ENCODE measurements at regions not wholly inside any gene's neighbourhood (a gene's known extent, or its start where the extent isn't known, plus 50 kb on each side); places are given as distances from the start of the nearest gene placed in this dataset.
"Not testable (repeated sequence)": the region's sequence is repeated elsewhere in the genome, so short reads cannot be mapped to it uniquely, and the experiment has no call there.

DNA sequence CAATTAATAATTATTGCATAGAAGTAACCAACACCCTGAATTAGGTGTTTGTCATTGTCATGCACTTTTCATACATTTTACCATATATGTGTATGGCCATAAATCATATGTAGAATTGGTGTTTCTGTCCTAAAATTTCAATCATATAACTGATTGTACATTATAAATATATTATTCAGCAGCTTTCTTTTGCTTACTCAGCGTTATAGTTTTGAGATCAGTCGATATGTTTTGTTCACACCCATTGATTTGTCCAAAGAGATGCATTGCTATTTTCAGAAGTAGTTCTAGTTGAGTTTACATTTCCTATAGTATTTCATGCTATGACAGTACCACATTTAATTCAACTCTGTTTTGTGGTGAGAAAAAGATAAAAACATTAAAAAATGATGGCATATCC, 50.5 kb upstream of the PARP4 start:
- DNase-seq (ENCODE audit: low read depth in 2 of 2), result no peak

- DNase-seq (ENCODE audit: low read depth in 2 of 2), result not testable (repeated sequence)
Observed at GRCh38 chr13:24563971-24564370, 51.4 kb upstream of the PARP4 start.

DNA sequence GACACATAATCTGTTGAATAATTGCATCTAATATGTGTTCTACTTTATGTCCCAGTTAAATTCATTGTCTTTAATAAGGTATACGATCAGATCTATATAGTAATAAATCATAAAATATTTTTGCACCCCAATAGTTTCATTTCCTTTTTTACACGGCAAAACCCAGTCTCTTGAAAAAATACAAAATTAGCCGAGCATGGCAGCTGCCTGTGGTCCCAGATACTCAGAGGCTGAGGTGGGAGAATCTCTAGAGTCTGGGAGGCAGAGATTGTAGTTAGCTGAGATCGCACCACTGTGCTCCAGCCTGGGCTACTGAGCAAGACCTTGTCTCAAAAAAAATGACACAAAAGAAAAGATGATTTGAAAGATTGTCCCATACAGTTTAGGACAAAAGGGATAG, 52.3 kb upstream of the PARP4 start:
- DNase-seq (ENCODE audit: low read depth in 2 of 2), result no peak

DNA sequence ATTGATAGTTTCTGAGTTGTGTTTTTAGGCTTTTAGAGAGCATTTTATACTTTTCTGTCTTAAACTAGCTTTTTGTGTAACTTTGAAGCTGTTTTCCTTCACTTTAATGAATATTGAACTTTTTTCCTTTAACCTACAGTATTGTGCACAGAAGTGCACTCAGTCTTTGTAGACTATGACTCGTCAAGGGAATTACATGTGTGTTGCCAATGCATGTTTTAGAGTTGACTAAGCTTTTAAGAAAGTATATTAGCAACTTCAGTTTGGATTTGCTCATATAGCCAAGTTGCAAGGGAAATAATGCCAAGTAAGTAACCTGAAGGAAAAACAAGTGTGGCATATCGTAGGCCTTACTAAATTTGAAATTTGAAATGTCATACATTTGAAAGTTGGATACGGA, 55.0 kb upstream of the PARP4 start:
- DNase-seq (ENCODE audit: low read depth in 2 of 2), result not testable (repeated sequence)

DNA sequence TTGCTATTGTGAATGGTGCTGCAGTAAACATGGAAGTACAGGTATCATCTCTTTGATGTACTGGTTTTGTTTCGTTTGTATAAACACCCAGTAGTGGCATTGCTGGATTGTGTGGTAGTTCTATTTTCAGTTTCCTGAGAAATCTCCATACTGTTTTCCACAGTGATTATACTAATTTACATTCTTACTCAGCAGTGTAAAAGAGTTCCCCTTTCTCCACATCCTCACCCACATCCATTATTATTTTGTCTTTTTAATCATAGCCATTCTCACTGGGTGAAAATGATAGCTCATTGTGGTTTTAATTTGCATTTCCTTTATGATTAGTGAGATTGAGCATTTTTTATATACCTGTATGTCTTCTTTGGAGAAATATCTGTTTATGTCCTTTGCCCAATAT, 62.3 kb upstream of the PARP4 start:
- DNase-seq (ENCODE audit: low read depth in 2 of 2), result no peak

- DNase-seq (ENCODE audit: low read depth in 2 of 2), result not testable (repeated sequence)
Observed at GRCh38 chr13:24580315-24580714, 67.7 kb upstream of the PARP4 start.

DNA sequence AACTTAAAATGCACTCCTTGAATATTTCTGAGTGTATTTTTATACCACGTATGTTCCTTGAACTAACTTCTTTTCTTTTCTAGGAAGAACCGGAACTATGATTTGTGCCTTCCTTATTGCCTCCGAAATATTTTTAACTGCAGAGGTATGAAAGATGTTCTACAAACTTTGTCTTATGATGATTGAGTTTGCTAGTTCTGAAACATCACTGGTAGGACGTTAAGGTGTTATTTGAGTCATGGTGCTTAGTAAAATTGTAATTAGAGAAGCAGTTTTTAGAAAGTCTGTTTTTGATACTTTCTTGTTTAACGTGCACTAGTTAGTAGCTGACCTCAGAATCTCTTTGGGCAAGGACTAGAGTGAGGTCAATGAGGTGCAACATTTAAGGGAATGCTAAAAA, 69.0 kb upstream of the PARP4 start:
- DNase-seq (ENCODE audit: low read depth in 2 of 2), result not testable (repeated sequence)

DNA sequence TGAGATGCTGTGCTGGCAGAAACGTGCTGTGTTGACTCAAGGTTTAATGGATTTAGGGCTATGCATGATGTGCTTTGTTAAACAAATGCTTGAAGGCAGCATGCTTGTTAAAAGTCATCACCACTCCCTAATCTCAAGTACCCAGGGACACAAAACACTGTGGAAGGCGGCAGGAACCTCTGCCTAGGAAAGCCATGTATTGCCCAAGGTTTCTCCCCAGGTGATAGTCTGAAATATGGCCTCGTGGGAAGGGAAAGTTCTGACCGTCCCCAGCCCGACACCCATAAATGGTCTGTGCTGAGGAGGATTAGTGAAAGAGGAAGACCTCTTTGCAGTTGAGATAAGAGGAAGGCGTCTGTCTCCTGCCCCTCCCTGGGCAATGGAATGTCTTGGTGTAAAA, 79.1 kb upstream of the PARP4 start:
- DNase-seq (ENCODE audit: low read depth in 2 of 2), result not testable (repeated sequence)

DNA sequence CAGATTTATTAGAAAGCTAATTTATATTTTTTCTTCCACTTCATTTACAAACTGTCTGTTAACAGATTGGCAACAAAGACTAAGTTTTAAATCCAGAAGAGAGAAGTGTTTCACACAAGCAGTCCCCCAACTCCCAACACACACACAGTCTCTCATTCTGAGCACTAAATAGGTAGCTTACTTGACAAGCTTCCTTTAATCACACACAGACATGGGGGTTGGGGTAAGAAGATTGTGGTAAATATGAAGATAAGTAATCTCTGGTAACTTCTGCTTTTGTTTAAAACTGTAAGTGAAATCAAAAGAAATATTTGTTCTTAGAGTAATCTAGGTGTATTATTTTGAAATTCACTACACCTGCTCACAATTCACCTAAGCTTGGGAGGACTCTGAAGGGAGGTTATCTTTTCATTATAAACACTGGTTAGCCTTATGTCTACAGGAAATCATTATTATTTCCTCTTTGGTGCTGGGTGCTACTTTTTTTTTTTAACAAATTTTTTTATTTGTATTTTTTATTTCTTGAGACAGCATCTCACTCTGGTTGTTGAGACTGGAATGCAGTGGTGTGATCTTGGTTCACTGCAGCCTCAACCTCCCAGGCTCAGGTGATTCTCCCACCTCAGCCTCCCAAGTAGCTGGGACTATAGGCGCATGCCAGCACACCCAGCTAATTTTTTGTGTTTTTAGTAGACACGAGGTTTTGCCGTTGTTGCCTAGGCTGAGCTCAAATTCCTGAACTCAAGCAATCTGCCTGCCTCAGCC, 82.1 kb upstream of the ATP12A start:
- DNase-seq (ENCODE audit: low read depth in 2 of 2), result not testable (repeated sequence)

GRCh38 chr13:24599019-24599791, 81.0 kb upstream of the ATP12A start:
- not testable (repeated sequence) for DNase-seq (ENCODE audit: low read depth in 2 of 2)

DNA sequence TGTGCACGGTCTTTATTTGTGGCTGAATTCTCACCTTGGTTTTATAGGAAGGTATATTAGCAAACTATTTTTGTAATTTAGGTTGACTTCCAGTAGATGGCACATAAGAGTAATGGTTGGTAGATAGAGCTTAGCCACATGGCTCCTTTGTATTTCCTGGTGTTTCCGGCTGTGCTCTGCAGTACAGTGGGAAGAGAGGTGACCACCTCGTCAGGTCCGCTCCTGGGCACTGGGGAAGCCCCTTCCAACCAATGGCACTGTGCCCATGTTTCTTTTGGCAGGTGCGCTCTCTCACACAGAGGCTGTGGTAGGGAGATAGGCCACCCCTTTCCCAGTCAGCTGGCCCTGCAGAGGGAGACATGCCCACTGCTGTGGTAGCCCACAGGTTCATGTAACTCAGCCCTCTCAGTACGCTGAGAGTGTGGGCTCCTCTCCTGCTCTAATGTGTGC, 74.3 kb upstream of the ATP12A start:
- DNase-seq (ENCODE audit: low read depth in 2 of 2), result no peak

DNA sequence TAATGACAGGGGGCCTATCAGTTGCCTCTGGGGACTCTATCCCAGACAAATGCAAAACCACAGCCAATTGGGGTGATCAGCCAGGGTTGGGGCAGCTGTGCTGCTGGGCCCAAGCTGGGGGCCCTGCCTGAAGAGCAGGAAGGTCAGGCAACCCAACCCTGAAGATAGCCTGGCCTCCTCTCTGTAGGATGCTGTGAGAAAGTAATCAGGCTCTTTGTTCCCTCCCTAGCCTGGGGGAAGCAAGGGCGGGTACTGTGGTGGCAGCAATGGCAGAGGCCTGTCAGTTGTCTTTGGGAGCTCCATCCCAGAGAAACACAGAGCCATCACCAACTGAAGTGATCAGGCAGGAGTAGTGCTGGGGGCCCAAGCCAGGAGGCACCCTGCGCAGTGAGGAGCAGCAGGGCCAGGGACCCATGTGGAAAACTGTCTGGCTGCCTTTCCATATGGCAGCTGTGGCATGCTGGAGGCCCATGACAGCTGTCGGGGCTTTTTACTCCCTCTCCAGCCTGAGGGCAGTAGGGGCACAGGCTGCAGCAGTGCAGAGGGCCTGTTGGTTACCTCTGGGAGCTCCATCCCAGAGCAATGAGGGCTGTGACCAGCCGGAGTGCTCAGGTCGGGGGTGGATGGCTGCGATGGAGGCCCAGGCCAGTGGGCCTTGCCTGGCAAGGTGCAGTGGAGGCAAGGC, 73.6 kb upstream of the ATP12A start:
- no peak for DNase-seq (ENCODE audit: low read depth in 2 of 2)

DNA sequence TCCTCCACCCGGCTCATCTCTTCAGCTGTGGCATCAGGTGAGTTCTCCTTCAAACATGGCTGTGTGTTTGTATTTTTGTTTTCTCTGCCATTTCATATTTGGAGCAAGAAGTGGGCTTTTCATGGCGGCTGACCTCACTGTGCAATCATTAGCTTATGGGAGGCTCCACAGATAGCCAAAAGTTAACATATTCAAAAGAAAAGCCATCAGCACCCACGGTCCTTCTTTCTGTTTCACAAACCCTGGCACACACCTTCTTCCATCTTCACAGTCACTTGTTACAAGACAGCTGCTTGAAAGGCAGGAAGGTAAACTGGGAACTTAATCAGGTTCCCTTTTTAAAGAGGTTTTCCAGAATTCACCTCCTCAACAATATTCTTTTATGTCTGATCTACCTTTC, 69.3 kb upstream of the ATP12A start:
- no peak for DNase-seq (ENCODE audit: low read depth in 2 of 2)

DNA sequence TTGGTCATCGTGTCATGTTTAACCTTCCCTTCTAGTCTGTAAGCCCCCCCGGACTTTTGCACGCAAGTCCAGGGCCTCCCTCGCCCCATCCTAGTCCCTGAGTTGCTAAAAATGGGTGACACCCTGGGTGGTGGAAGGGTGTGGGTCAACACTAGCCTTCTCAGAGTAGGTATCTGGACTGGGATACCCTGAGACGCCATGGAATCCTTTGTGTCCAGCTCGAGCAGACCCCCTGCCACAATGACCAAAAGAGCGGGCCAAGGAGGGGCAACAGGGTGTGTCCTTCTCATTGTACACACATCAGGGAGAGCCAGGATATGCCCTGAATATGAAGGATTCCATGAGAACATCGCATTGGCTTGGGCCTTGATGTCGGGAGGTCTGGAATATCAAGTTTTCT, 67.5 kb upstream of the ATP12A start:
- no peak for DNase-seq (ENCODE audit: low read depth in 2 of 2)

GRCh38 chr13:24613128-24613527, 67.1 kb upstream of the ATP12A start:
- DNase-seq (ENCODE audit: low read depth in 2 of 2), result no peak

GRCh38 chr13:24613755-24614154, 66.5 kb upstream of the ATP12A start:
- DNase-seq (ENCODE audit: low read depth in 2 of 2), result no peak

- DNase-seq (ENCODE audit: low read depth in 2 of 2), result no peak
Observed at GRCh38 chr13:24614306-24615080, 65.7 kb upstream of the ATP12A start.

DNA sequence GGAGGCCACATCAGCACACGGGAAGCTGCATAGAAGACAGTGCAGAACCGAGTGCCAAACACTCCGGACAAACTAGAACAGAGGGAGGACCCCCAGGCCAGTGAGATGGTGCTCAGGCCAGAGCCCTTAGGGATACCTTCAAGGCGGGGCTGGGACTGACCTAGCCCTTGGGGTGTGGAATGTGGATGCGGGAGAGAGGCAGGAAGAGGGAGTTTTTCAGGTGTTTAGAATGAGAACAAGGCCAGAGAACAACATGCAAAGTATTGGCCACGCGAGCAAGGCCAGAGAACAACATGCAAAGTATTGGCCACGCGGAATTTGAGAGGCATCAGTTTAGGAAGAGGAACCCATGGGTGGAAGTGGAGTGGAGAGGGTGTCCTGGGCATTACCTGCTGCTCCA, 65.1 kb upstream of the ATP12A start:
- DNase-seq (ENCODE audit: low read depth in 2 of 2), result no peak

DNA sequence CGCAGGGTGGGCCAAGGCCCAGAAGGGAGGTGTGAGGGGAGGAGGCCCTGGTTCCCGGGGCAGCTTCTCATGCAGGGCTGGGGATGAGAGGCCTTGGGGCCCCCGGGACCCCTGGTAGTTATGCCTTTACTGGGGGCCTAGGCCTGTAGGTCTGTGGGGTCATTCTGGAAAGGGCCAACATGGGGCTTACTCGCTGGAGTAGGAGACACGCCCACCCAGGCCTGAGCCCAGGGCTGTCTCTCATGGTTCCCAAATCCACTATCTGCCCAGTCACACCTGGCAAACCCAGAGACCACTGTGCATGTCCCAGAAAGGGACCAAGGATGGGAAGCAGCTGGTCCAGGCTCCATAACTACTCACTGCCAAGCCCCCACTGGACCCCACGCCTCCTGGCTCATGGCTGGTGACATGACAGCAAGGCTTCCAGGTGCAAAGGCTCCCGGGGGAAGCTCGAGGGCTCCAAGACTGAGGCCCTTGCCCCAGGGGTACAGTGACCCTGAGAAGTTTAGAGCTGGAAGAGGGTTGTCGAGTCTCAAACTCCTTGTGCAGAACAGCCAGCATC, 64.2 kb upstream of the ATP12A start:
- no peak for DNase-seq (ENCODE audit: low read depth in 2 of 2)

DNA sequence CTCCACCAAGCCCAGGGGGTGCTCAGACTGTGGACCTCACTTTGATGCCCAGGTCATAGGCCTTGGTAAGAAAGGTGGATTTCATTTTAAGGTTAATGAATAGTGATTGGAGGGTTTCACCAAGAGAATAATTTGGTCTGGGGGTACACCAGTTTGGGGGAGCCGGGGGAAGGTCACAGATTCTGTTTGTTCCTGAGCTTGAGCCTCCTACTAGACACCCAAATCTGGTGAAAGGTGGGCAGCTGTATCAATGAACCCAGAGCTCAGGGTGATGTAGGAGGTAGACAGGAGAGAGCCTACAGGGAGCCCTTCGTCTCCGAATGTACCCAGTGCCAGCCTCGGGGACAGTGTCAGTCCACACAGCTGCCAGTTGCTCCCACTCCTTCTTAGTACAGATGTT, 63.7 kb upstream of the ATP12A start:
- no peak for DNase-seq (ENCODE audit: low read depth in 2 of 2)

DNA sequence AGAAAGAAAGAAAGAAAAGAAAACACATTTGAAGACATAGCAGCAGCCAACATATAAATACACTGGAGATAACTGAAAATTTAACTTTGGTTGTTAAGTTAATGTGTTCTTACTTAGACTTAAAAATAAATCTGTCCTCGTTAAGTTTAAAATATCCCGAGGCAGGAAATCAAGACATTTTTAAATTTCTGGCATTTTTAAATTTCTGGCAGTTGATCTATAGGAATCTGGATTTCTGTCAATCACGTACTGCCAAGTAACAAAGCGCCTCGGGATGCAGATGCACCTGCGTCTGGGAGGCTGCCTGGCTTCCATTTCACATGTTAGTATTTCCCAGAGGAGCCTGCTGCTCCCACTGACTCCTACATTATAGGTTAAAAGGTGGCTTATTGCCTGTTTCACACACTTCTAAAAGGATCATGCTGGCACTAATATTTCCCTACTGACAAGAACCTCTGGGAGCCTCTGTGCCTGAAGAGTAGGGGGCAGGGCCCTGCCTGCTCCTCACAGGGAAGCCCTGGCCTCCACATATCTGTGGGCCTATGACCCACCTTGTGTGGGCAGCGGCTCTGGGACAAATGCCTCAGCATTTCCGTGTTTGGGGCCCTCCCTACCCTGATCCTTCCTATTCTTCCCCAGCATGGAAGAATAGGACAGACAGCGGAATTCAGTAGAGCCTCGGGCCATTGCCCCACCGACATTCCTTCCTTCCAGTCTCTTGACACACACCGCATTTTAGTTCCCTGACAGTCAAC, 62.8 kb upstream of the ATP12A start:
- DNase-seq (ENCODE audit: low read depth in 2 of 2), result no peak

Data from activated CD8-positive, alpha-beta memory T cell treated with anti-CD3 and anti-CD28 coated beads for 4 hours (primary cell).